Ishikawa (cell line): ENCODE measurements at regions not wholly inside any gene's neighbourhood (a gene's known extent, or its start where the extent isn't known, plus 50 kb on each side); places are given as distances from the start of the nearest gene placed in this dataset.

Experiments used
- CEBPB ChIP-seq: IDR thresholded peaks from 2 replicates; pipeline ENCODE4 v1.6.1; 2012
- CREB1 ChIP-seq: IDR thresholded peaks from 2 replicates; pipeline ENCODE4 v1.6.1; 2012; ENCODE audit warnings: low read depth
- EGR1 ChIP-seq: IDR thresholded peaks from 2 replicates; pipeline ENCODE4 v1.6.1; 2012
- EP300 ChIP-seq: IDR thresholded peaks from 2 replicates; pipeline ENCODE4 v1.6.1; 2012; ENCODE audit warnings: borderline replicate concordance
- FOXM1 ChIP-seq: IDR thresholded peaks from 2 replicates; pipeline ENCODE4 v1.6.1; 2012; ENCODE audit warnings: low read depth, borderline replicate concordance
- NFIC ChIP-seq: IDR thresholded peaks from 2 replicates; pipeline ENCODE4 v1.6.1; 2012
- RAD21 ChIP-seq: IDR thresholded peaks from 2 replicates; pipeline ENCODE4 v1.6.1; 2012; ENCODE audit warnings: low read depth
- TAF1 ChIP-seq: IDR thresholded peaks from 2 replicates; pipeline ENCODE4 v1.6.1; 2012; ENCODE audit warnings: low read depth, mild to moderate bottlenecking
- TCF12 ChIP-seq: IDR thresholded peaks from 2 replicates; pipeline ENCODE4 v1.6.1; 2012; ENCODE audit warnings: low read depth
- TEAD4 ChIP-seq: IDR thresholded peaks from 2 replicates; pipeline ENCODE4 v1.6.1; 2012
- YY1 ChIP-seq: IDR thresholded peaks from 2 replicates; pipeline ENCODE4 v1.6.1; 2012; ENCODE audit warnings: low read depth
- ZBTB7A ChIP-seq: IDR thresholded peaks from 2 replicates; pipeline ENCODE4 v1.6.1; 2012; ENCODE audit warnings: low read depth
- TF ChIP-seq, protein P1 (sequence below): IDR thresholded peaks from 2 replicates; pipeline ENCODE4 v1.6.1; 2012
- TF ChIP-seq, protein P2 (sequence below): IDR thresholded peaks from 2 replicates; pipeline ENCODE4 v1.6.1; 2012
- TF ChIP-seq, protein P3 (sequence below): IDR thresholded peaks from 2 replicates; pipeline ENCODE4 v1.6.1; 2012; ENCODE audit warnings: low read depth, mild to moderate bottlenecking

DNA sequence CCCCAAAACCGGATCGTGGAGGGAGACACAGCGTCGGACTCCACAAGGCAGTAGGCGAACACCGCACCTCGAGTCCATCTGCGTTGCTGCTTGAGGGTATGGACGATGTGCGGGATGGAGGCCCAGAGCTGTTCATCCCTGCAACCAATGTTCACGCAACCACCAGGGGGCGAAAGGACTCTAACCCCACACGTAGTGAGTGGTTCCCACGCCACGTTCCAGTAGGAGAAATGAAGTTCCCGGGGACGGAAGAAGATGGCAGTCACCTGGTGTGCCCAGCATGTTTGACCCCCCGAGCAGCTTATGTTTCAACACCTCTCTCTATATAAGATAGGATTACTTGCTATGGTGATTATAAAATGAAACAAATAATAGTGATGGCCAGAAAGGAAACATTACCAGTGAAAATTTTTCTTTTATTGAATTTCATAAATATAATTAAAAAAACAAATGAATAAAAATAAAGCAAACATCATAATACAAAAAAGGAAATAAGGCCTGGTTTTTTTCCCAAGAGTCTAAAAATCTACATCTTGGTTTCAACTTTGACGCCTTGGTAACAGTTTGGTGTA lies 184.3 kb downstream of the SH3BP4 start:
- TF ChIP-seq TEAD4 = no peak
- TF ChIP-seq EGR1 = no peak
- no peak for TF ChIP-seq EP300
- no peak for TF ChIP-seq TCF12
- TF ChIP-seq, protein P1, sequence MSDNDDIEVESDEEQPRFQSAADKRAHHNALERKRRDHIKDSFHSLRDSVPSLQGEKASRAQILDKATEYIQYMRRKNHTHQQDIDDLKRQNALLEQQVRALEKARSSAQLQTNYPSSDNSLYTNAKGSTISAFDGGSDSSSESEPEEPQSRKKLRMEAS = peak; percentile 50; the same call in 1 of the 2 replicates
- no peak for TF ChIP-seq CREB1
- no peak for TF ChIP-seq FOXM1
- TF ChIP-seq, protein P2, sequence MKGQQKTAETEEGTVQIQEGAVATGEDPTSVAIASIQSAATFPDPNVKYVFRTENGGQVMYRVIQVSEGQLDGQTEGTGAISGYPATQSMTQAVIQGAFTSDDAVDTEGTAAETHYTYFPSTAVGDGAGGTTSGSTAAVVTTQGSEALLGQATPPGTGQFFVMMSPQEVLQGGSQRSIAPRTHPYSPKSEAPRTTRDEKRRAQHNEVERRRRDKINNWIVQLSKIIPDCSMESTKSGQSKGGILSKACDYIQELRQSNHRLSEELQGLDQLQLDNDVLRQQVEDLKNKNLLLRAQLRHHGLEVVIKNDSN = no peak
- TF ChIP-seq RAD21 = peak; percentile 86
- TF ChIP-seq CEBPB = no peak
- TF ChIP-seq NFIC = no peak
- TF ChIP-seq, protein P3, sequence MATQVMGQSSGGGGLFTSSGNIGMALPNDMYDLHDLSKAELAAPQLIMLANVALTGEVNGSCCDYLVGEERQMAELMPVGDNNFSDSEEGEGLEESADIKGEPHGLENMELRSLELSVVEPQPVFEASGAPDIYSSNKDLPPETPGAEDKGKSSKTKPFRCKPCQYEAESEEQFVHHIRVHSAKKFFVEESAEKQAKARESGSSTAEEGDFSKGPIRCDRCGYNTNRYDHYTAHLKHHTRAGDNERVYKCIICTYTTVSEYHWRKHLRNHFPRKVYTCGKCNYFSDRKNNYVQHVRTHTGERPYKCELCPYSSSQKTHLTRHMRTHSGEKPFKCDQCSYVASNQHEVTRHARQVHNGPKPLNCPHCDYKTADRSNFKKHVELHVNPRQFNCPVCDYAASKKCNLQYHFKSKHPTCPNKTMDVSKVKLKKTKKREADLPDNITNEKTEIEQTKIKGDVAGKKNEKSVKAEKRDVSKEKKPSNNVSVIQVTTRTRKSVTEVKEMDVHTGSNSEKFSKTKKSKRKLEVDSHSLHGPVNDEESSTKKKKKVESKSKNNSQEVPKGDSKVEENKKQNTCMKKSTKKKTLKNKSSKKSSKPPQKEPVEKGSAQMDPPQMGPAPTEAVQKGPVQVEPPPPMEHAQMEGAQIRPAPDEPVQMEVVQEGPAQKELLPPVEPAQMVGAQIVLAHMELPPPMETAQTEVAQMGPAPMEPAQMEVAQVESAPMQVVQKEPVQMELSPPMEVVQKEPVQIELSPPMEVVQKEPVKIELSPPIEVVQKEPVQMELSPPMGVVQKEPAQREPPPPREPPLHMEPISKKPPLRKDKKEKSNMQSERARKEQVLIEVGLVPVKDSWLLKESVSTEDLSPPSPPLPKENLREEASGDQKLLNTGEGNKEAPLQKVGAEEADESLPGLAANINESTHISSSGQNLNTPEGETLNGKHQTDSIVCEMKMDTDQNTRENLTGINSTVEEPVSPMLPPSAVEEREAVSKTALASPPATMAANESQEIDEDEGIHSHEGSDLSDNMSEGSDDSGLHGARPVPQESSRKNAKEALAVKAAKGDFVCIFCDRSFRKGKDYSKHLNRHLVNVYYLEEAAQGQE = no peak
- TF ChIP-seq TAF1 = no peak
- TF ChIP-seq ZBTB7A = no peak
- TF ChIP-seq YY1 = 0 out of 2 replicates have a peak, but pooled peaks have one; percentile 45

DNA sequence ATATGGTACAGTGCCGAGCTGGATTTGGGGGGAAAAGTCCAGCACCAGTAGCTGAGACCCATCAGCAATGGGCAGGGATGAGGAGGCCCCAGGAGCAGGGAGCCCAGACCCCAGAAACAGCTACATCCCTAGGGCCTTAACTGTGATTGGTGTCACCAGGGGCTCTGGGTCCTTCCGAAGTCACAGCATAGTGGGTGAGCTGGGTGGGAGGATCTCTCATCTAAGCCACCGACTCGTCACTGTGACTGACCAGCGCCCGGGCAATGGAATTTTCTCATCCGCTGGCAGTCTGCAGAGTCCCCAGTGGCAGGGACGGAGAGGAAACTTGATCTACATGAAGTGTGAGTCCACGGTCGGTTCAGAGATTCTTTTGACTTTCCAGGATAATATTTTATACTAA lies 186.5 kb downstream of the SH3BP4 start:
- TF ChIP-seq CREB1 (no peak), RAD21 (no peak), EP300 (no peak), TEAD4 (no peak), TCF12 (no peak), YY1 (no peak), ZBTB7A (no peak), CEBPB (no peak), NFIC (no peak), TAF1 (no peak), EGR1 (no peak), FOXM1 (no peak)
- TF ChIP-seq, protein P3 = no peak
- TF ChIP-seq, protein P1 = no peak
- TF ChIP-seq, protein P2 = no peak

DNA sequence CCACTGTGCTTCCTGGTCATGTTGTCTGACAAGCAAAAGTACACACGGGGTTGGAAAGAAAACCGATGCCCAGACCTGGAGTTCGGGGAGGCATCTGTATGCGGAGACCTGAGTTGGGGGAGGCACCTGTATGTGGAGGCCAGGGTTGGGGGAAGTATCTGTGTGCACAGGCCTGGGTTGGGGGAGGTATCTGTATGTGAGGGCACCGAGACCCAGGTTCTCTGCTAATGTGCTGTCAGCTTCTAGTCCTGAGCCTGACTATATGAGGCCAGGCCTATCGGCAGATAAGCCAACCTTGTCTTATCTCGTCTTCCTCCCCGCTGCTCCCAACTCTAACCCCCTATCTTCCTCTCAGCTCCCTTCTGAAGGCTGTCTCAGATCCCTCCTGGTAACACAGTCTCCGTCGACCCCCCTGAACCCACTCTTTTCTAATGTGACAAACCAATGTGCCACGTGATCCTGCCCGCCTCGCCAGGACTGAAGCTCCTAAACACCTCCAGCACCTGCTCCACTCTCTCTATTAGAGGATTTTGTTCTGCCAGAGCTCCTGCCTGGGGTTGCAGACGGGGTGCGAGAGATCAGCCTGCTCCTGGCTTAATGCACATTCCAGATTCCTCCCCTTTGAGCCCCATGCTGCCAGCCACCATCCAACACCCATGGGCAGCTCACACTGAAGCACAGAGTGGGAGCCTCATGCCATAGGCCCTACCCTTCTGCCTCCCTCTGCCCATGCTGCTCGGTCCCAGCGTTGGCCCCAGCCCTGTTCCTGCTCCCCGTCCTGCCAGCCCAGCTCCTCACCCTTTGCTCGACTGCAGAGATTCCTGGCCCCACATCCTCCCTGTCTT lies 188.4 kb downstream of the SH3BP4 start:
- TF ChIP-seq YY1 (no peak), EP300 (no peak), FOXM1 (no peak), CEBPB (no peak), NFIC (no peak), RAD21 (no peak)

DNA sequence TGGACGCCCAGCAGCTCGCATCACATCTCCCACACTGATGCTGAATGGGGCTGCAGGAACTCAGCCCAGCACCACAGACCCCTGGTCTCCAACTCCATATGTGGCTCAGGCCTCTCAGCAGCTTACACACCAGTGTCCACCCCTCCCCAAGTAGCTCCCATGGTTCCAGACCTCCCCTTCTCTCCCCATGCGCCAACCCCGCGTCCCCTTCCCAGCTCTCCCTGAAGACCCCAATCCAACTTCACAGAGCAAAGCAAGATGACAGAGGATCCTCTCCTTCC lies 188.9 kb downstream of the SH3BP4 start:
- TF ChIP-seq CREB1 (no peak), RAD21 (no peak), EGR1 (no peak), TEAD4 (no peak), EP300 (no peak), TCF12 (no peak), YY1 (no peak), NFIC (no peak), CEBPB (no peak)
- TF ChIP-seq, protein P2 = no peak
- TF ChIP-seq, protein P1 = no peak
- TF ChIP-seq, protein P3 = no peak
